Erythroblast (primary cell): ENCODE measurements at regions not wholly inside any gene's neighbourhood (a gene's known extent, or its start where the extent isn't known, plus 50 kb on each side); places are given as distances from the start of the nearest gene placed in this dataset.

Experiments
- GATA1 ChIP-seq: IDR thresholded peaks from 2 replicates; pipeline ENCODE4 v1.6.1; 2011; ENCODE audit warnings: low read depth, mild to moderate bottlenecking, control low read depth, low read length, moderate library complexity
- POLR2A ChIP-seq: IDR thresholded peaks from 2 replicates; pipeline ENCODE4 v1.6.1; 2011; ENCODE audit warnings: mild to moderate bottlenecking, low read length

DNA sequence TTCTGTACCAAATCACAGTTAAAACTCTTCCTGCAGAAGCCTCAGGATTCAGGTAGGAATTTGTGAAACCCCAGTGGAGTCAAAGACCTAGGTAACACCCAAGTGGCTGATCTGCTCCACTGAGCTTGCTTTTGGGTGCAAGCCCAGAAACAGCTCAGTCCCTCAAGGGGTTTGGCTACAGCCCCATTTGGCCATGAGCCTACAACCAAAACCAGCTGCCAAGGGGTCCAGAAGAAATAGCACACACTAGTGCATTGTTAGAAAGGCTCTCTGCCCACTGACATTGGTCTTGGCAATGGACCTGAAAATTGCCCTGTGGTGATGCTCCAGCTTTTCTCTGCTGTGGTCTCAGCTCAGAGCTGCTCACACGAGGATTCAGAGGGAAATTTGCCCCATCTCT lies 577.4 kb upstream of the INTU start:
- TF ChIP-seq POLR2A = no peak
- TF ChIP-seq GATA1 = no peak
